ENCODE measurements at regions not wholly inside any gene's neighbourhood (a gene's known extent, or its start where the extent isn't known, plus 50 kb on each side); places are given as distances from the start of the nearest gene placed in this dataset.
"Not testable (repeated sequence)": the region's sequence is repeated elsewhere in the genome, so short reads cannot be mapped to it uniquely, and the experiment has no call there.

- DNase-seq = no peak
These were observed 1625.6 kb upstream of the C9orf72 start for GRCh38 chr9:29198861-29199260.

- DNase-seq = no peak
These were observed 1626.7 kb upstream of the C9orf72 start for GRCh38 chr9:29199975-29200374.

GRCh38 chr9:29200650-29201049, 1627.4 kb upstream of the C9orf72 start:
- no peak for DNase-seq

GRCh38 chr9:29203244-29203930, 1630.1 kb upstream of the C9orf72 start:
- no peak for DNase-seq

- DNase-seq = no peak
These were observed 1635.4 kb upstream of the C9orf72 start for GRCh38 chr9:29208670-29209069.

GRCh38 chr9:29209748-29210291, 1636.5 kb upstream of the C9orf72 start:
- DNase-seq = no peak

- no peak for DNase-seq
These were observed 1637.8 kb upstream of the C9orf72 start for GRCh38 chr9:29211003-29211579.

- DNase-seq = peak; percentile 43 to 71 (median 56)
These were observed 1638.5 kb upstream of the C9orf72 start for GRCh38 chr9:29211580-29212396.

- peak in 1 of 4 experiments; percentile 8 for DNase-seq
These were observed 1639.4 kb upstream of the C9orf72 start for GRCh38 chr9:29212397-29213387.

GRCh38 chr9:29213417-29214153, 1640.3 kb upstream of the C9orf72 start, which contains the start of gene LINGO2:
Gene LINGO2 (minus strand): TSS chr9:29213601.
- no peak for DNase-seq

GRCh38 chr9:29214154-29214689, 1640.9 kb upstream of the C9orf72 start:
- DNase-seq = no peak

- DNase-seq = no peak
These were observed 1641.5 kb upstream of the C9orf72 start for GRCh38 chr9:29214690-29215253.

GRCh38 chr9:29217966-29218365, 1644.7 kb upstream of the C9orf72 start:
- DNase-seq = no peak

- no peak for DNase-seq
These were observed 1647.4 kb upstream of the C9orf72 start for GRCh38 chr9:29220596-29221251.

- DNase-seq = no peak
These were observed 1655.3 kb upstream of the C9orf72 start for GRCh38 chr9:29228558-29228957.

GRCh38 chr9:29230931-29231330, 1657.7 kb upstream of the C9orf72 start:
- DNase-seq = no peak

GRCh38 chr9:29233193-29233592, 1659.9 kb upstream of the C9orf72 start:
- no peak for DNase-seq

GRCh38 chr9:29241320-29241719, 1668.0 kb upstream of the C9orf72 start:
- DNase-seq = no peak

GRCh38 chr9:29245351-29245750, 1672.1 kb upstream of the C9orf72 start:
- no peak for DNase-seq

- DNase-seq = not testable (repeated sequence)
These were observed 1697.1 kb upstream of the C9orf72 start for GRCh38 chr9:29270400-29270799.

Measured in suppressor macrophage (primary cell).